ENCODE measurements at regions not wholly inside any gene's neighbourhood (a gene's known extent, or its start where the extent isn't known, plus 50 kb on each side); places are given as distances from the start of the nearest gene placed in this dataset.

- DNase-seq, result no peak
Observed at GRCh38 chr12:124726596-124727263, 136.9 kb downstream of the SCARB1 start.

- DNase-seq, result no peak
Observed at GRCh38 chr12:124725597-124726237, 137.9 kb downstream of the SCARB1 start.

- no peak for DNase-seq
Observed at GRCh38 chr12:124725099-124725498, 138.6 kb downstream of the SCARB1 start.

GRCh38 chr12:124722878-124723277, 140.8 kb downstream of the SCARB1 start:
- no peak for DNase-seq

- DNase-seq, result no peak
Observed at GRCh38 chr12:124721501-124722162, 142.0 kb downstream of the SCARB1 start.

- DNase-seq, result no peak
Observed at GRCh38 chr12:124720681-124721500, 142.8 kb downstream of the SCARB1 start.

GRCh38 chr12:124720004-124720680, 143.5 kb downstream of the SCARB1 start:
- no peak for DNase-seq

GRCh38 chr12:124719231-124719630, 144.4 kb downstream of the SCARB1 start:
- DNase-seq, result no peak

GRCh38 chr12:124718458-124718857, 145.2 kb downstream of the SCARB1 start:
- no peak for DNase-seq

- DNase-seq, result no peak
Observed at GRCh38 chr12:124718036-124718435, 145.6 kb downstream of the SCARB1 start.

- DNase-seq, result no peak
Observed at GRCh38 chr12:124717318-124717717, 146.3 kb downstream of the SCARB1 start.

- no peak for DNase-seq
Observed at GRCh38 chr12:124716208-124717130, 147.2 kb downstream of the SCARB1 start.

GRCh38 chr12:124715121-124715990, 147.9 kb upstream of the NCOR2 start:
- DNase-seq, result no peak

GRCh38 chr12:124713436-124714082, 146.1 kb upstream of the NCOR2 start:
- DNase-seq, result peak; percentile 23

- DNase-seq, result no peak
Observed at GRCh38 chr12:124713041-124713435, 145.6 kb upstream of the NCOR2 start.

- no peak for DNase-seq
Observed at GRCh38 chr12:124711344-124711743, 143.9 kb upstream of the NCOR2 start.

GRCh38 chr12:124709722-124710687, 142.6 kb upstream of the NCOR2 start:
- no peak for DNase-seq

GRCh38 chr12:124707316-124707715, 139.9 kb upstream of the NCOR2 start:
- no peak for DNase-seq

- no peak for DNase-seq
Observed at GRCh38 chr12:124706363-124706762, 139.0 kb upstream of the NCOR2 start.
